HepG2 (cell line): ENCODE measurements at regions not wholly inside any gene's neighbourhood (a gene's known extent, or its start where the extent isn't known, plus 50 kb on each side); places are given as distances from the start of the nearest gene placed in this dataset.

Source experiments
- ATF2 ChIP-seq: sonication (generic); formaldehyde crosslinking; IDR thresholded peaks from 2 replicates; pipeline ENCODE4 v1.4.0; 2020; ENCODE audit warnings: missing genetic modification reagents
- EZH2 ChIP-seq: conservative IDR thresholded peaks from 2 replicates; pipeline ENCODE4 v1.6.1; 2012; ENCODE audit warnings: mild to moderate bottlenecking, low read depth, low read length, moderate library complexity
- GLI4 ChIP-seq: sonication (generic); formaldehyde crosslinking; IDR thresholded peaks from 2 replicates; pipeline ENCODE4 v1.5.1; 2020; ENCODE audit warnings: missing genetic modification reagents, mild to moderate bottlenecking, moderate library complexity, borderline replicate concordance
- JUN ChIP-seq: sonication (generic); formaldehyde crosslinking; IDR thresholded peaks from 2 replicates; pipeline ENCODE4 v1.4.0; 2020; ENCODE audit warnings: mild to moderate bottlenecking, missing genetic modification reagents
- MTF1 ChIP-seq: sonication (generic); formaldehyde crosslinking; IDR thresholded peaks from 2 replicates; pipeline ENCODE4 v1.5.0; 2020; ENCODE audit warnings: missing genetic modification reagents
- NR3C1 ChIP-seq: sonication (generic); formaldehyde crosslinking; IDR thresholded peaks from 2 replicates; pipeline ENCODE4 v1.4.0; 2020; ENCODE audit warnings: missing genetic modification reagents
- POLR2AphosphoS5 ChIP-seq: IDR thresholded peaks from 2 replicates; pipeline ENCODE4 v1.6.1; 2012; ENCODE audit warnings: low read depth, low read length
- RNF2 ChIP-seq: fragments of 450-650 bp; conservative IDR thresholded peaks from 2 replicates; pipeline ENCODE4 v1.6.1; 2016; ENCODE audit warnings: low read depth
- TCF7 ChIP-seq: sonication (generic); IDR thresholded peaks from 2 replicates; pipeline ENCODE4 v1.6.1; 2016; ENCODE audit warnings: antibody characterized with exemption, low read depth
- USF2 ChIP-seq, 2 experiments: sonication (generic) in 1 of 2; formaldehyde crosslinking in 1 of 2; IDR thresholded peaks; 2 replicates each; pipeline versions ENCODE4 v1.5.1 to v1.6.1; 2011 to 2020; ENCODE audit warnings: borderline replicate concordance in 1 of 2, low read depth in 1 of 2, low read length in 1 of 2, mild to moderate bottlenecking in 1 of 2, missing genetic modification reagents in 1 of 2, moderate library complexity in 1 of 2
- ZBTB44 ChIP-seq: sonication (generic); formaldehyde crosslinking; IDR thresholded peaks from 2 replicates; pipeline ENCODE4 v1.4.0; 2020; ENCODE audit warnings: missing genetic modification reagents
- ZNF343 ChIP-seq: sonication (generic); formaldehyde crosslinking; IDR thresholded peaks from 2 replicates; pipeline ENCODE4 v1.4.0; 2020; ENCODE audit warnings: mild to moderate bottlenecking, missing genetic modification reagents
- ZNF891 ChIP-seq: sonication (generic); formaldehyde crosslinking; IDR thresholded peaks from 2 replicates; pipeline ENCODE4 v1.5.0; 2020; ENCODE audit warnings: mild to moderate bottlenecking, missing genetic modification reagents

DNA sequence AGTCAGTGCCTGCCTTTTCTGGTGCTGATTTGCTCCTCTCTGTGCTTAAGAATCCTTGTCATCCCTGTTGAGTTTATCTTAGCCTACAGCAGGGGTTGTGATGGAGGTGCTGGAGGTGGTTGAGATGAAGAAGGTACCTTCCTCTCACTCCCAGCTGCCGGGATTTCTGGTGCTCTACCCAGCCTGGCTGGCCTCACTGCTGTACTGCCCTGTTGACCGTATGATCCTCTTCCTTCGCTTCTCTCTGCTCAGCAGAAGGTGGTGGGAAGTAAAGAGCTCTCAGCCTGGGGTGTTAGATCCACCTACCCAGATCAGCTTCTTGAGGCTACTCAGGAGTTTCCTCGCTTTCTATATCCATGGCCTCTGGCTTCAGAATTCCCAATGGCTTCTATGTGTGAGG, 101.0 kb upstream of the NXT1 start:
- TF ChIP-seq USF2 (IDR thresholded peaks at IDR 0.05; ENCODE audit: low read depth, low read length) (no peak), USF2 (CRISPR knock-in tag; IDR thresholded peaks at IDR 0.05; ENCODE audit: borderline replicate concordance) (no peak), MTF1 (CRISPR knock-in tag) (no peak), TCF7 (no peak), ZNF891 (CRISPR knock-in tag) (no peak), RNF2 (no peak), ZNF343 (no peak), ZBTB44 (no peak), GLI4 (no peak), EZH2 (no peak), POLR2AphosphoS5 (no peak), JUN (CRISPR knock-in tag) (no peak), ATF2 (no peak), NR3C1 (CRISPR knock-in tag) (no peak)
